LNCAP (cell line): ENCODE measurements at regions not wholly inside any gene's neighbourhood (a gene's known extent, or its start where the extent isn't known, plus 50 kb on each side); places are given as distances from the start of the nearest gene placed in this dataset.

Experiments
- TF ChIP-seq, protein P1 (sequence below): fragments of 450-650 bp; IDR thresholded peaks from 2 replicates; pipeline ENCODE4 v1.5.1; 2017; ENCODE audit warnings: mild to moderate bottlenecking

DNA sequence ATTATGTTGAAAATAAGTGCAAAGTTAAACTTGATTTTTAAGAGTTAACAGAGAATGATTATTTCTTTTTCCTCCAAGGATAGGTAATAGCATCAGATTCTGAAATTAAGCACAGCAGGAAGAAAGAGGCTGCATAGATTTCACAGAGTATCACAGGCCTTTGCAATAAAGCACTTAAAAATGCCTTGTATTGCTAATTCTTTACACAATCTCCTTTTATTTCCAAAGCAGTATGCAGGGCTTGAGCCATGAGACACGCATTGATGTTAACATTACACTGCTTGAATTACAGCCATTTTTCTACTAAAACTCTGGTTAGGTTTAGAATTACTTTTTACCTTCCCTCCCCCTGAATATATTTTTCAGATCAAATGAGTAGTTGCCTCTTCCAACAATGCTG is 398.3 kb downstream of the BCAT1 start:
- TF ChIP-seq, protein P1, sequence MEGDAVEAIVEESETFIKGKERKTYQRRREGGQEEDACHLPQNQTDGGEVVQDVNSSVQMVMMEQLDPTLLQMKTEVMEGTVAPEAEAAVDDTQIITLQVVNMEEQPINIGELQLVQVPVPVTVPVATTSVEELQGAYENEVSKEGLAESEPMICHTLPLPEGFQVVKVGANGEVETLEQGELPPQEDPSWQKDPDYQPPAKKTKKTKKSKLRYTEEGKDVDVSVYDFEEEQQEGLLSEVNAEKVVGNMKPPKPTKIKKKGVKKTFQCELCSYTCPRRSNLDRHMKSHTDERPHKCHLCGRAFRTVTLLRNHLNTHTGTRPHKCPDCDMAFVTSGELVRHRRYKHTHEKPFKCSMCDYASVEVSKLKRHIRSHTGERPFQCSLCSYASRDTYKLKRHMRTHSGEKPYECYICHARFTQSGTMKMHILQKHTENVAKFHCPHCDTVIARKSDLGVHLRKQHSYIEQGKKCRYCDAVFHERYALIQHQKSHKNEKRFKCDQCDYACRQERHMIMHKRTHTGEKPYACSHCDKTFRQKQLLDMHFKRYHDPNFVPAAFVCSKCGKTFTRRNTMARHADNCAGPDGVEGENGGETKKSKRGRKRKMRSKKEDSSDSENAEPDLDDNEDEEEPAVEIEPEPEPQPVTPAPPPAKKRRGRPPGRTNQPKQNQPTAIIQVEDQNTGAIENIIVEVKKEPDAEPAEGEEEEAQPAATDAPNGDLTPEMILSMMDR, result no peak

DNA sequence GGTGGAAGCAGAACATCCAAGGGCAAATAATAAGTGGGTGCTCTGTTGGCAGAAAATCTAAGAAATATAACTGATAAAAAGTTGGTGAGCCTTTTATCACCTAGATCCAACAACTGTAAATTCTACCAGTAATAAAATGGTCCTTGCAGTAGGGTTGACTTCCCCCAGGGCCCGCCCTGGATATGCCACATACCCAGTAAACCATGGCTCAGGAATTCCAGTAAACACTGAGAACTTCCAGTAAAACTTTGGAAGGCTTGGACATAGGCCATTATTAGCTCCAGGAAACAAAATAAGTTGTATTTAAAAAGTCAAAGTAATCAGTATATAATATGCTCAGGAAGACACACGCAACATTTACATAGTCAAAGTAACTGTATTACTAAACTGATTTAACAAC is 402.2 kb downstream of the BCAT1 start:
- TF ChIP-seq, protein P1, result no peak

DNA sequence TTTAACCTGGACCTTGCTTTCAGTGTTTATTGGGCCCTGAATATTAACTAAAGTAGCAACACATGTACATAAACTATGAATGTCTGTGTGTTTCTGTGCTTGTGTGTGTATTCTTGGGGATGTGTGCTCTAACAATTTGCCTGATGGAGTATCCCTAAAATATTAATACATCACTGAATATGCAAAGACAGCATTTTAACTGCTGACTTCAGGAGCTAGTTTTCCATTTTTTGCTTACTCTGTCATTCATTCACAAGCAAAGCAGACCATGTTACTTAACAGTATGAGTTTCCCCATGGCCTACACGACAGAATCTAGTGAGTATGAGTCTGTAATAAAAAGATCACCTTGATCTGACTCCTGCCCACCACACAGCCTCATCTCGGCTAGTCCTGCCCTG is 402.8 kb downstream of the BCAT1 start:
- TF ChIP-seq, protein P1, result no peak

DNA sequence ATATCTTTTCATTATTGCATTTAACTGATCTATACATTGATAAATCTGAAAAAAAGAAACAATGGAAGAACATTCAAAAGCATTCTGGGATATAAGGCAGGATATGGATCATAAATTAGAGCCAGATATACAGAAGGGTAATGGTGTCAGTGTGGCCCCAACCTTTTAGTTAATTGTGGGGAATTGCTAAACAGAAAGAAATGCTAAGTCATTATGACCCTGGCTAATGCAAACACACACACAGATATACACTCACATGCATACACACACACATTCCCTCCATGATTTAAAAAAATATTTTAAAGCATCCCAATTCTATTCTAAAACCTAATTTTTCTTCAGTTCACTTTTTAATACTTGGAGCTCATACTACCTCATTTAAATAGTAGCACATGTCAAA is 404.5 kb downstream of the BCAT1 start:
- TF ChIP-seq, protein P1, result no peak

DNA sequence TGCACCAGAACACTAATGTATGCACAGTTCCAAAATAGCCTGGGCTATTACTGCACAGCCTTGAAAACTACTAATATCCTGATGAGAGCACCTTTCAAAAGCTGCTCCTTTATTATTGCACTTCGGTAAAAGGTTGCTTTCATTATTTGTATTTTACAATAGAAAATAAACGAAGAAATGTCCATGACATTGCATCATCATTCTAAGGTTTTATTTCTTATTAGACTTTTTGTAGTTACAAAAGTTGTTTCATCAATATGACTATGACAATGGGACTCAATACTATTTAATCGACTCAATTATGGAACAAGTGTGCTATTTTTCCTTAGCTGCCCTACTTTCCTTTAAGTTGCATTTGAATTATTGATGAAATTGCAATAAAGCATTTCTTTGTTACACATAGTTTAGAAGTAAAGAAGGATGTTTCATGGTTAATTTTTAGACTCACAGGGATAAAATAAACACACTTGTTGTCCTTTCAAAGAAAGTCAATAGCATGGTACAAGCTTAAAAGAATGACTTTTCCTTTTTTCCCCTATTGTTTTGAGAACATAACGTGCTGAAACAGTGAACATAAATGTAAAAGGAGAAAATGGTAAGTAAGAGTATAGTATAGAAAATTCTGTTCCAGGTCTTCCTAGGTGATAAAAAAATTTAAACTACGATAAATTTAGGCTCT is 407.6 kb downstream of the BCAT1 start:
- TF ChIP-seq, protein P1, result no peak

DNA sequence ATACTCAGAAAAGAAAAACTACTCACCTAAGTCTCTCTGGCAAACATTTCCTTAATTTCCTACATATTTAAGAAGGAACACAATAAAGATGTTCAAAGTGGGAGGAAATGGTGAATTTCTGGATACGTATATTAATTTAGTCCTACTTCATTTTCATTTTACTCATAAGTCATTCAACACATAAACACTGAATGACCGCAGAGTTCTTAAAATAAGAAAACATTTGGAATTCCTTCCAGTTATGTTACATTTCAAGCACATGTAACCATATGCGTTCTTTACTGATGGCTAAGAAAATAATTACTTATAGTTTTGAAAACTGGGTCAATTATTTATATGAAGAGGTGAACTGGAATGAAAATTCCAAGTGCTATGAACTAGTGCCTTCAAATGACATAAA is 409.3 kb downstream of the BCAT1 start:
- TF ChIP-seq, protein P1, result no peak

DNA sequence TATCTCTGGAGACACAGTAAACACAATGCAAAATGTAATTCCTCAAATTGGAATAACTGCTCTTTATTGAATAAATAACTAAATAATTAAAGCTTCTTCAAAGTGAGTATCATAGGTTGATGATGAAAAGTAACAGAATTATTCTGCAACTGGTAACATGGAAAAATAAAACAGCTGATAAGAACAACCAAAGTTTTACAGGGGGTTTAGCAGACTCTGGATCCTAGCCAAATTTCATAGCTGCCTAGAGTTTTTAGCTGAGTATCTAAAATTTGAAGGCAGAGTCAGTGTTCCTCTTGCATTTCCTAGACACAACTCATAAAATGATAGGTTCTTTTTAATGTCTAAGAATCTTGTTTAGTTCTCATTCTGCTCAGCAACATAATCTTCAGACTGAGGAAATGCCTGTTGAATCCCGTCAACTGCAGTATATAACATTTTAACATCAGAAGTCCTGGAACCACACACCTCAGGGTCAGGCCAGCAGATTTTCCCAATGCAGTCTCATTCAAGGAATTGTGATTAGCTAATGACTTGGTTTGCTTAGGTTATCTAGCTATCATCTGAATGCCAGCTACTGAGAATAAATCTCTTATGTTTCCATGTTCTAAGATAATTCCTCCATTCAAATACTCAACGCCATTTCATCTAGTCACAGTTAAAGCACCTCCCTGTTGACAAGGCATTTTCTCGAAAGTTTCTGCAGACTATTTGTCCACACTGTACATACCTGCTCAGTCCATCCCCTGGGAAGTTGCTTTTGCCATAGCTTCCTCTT is 411.6 kb downstream of the BCAT1 start:
- TF ChIP-seq, protein P1, result no peak
